IPS DF 19.7 (cell line): ENCODE measurements at regions not wholly inside any gene's neighbourhood (a gene's known extent, or its start where the extent isn't known, plus 50 kb on each side); places are given as distances from the start of the nearest gene placed in this dataset.

Experiments used
- DNase-seq: peaks from one replicate; pipeline ENCODE4 v3.0.0-alpha.2; 2013; ENCODE audit warnings: low read depth, low spot score

DNA sequence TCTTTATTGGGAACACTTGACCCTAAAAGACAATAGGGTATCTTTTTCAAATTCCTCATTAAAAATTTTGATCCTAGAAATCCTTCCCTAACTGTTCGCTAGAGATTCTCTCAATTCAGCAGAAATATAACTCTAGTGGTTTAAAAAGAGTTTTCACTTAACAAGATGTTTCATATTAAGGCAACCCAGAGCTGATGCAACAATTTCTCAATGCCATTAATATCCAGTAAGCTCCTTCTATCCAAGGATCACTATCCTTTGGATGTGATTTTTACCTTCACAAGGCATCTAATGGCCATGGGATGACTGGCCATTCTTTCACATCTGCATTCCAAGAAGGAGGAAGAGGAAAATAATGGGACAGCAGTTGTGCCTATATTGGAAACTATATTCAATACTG, 183.4 kb downstream of the ANKRD50 start:
- DNase-seq: no peak

DNA sequence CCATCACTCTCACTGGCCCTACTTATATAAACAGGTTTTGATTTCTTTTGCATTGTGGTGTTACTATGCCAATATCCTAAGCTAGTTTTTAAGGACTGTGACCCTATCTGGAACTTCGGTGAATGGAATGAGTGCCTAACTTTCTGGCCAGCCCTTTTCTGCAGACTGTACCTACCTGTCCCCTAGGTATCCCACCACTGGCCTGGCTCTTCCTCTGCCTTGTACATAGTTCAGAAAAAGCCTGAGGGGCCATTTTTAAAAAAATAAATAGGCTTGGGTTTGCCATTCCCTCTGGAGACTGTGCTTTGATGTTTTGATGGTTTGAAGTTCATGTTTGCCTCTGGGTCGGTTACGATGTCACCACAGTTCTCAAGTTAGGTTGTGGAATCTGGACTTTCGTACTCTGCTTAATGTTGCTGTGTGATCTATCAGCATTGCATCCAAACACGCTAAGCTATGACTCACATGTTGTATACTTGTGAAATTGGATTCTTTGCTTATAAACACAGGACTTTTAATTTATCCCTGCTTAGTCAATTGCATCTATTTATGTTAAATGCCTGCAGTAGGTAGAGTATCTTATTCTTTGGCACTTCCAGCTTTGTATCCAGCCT, 182.0 kb downstream of the ANKRD50 start:
- no peak for DNase-seq

DNA sequence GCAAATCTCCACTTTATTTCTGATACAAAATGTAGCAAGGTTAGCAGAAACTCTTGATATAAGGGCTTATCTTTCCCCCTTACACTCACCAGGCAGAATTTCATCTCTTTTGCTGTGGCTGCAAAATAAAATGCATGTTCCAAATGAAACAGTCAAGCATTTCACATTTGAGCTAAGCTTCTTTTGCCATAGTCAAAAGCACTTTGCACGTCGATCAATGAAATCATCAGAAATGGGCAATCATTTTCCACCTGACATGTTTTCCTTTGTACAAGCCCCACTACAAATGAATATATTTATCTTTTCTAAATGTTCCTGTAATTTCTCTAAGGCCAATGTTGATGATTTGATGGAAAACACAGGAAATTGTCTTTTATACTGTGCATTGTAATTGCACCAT, 178.4 kb downstream of the ANKRD50 start:
- no peak for DNase-seq

DNA sequence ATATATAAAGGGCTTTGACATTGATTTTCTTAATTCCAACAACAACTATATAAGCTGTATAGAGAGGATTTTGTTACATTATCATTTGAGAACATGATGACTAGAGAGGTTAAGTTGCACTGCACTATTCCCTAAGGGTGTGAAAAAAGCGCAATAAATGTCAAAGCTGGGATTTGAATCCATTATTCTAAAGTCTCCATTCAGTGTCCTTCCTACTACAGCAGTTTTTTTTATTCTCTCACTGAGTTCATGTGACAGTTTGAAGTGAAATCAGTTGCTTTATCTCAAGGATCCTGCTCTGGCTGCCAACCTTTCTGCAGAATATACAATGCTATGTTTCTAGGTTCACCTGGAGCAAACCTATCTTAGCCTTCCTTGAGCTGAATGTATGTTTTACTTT, 177.5 kb downstream of the ANKRD50 start:
- DNase-seq: no peak

DNA sequence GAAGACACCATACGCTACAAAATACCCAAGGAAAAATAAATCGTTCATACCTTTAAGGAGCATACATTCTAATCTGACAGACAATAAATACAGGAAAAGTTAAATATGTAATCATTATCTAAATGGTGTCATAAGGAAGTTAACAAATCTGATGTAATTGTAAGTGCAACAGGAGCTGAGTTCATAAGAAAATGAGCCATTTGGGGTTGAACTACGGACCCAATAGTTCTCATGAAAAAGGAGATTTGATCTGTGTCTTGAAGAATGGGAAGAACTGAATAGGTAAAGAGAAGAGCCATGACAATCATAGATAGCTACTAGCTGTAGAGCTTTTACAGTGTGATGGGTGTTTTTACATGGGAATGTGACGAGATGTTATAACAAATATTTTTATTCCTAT, 175.6 kb downstream of the ANKRD50 start:
- no peak for DNase-seq

DNA sequence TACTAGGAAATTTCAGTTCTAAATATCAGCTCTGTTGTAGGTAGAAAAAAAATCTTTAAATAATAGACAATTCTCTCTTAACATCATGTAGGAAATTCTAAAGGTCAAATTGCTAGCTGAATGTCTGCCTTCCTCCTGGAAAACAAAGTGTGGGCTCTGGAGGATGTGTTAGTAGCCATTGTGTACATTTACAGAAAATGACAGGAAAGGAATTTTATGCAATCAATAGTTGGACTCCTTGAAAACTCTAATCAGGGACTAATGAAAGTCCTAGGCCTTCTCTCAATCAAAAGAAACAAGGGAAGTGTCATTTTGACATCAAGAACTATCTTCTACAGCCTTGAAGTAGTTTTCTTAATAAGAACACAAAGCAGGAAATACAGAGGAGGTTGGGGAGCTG, 174.6 kb downstream of the ANKRD50 start:
- DNase-seq: no peak

DNA sequence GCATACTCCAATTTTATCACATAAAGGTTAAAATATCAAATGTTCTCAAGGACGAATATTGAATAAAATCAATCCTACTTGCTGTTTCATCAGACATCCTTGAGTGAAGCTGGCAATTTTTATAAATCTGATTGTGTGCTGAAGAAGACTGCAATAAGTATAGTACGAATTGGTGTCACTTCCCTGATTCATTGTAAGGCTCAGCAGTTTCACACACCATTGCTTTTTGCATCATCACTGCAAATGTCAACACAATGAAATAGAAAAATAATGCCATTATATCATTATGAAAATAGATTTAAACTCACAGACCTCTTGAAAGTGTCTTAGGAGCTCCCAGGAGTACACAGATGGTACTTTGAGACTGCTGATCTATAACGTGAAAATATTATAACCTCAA, 172.5 kb downstream of the ANKRD50 start:
- no peak for DNase-seq

DNA sequence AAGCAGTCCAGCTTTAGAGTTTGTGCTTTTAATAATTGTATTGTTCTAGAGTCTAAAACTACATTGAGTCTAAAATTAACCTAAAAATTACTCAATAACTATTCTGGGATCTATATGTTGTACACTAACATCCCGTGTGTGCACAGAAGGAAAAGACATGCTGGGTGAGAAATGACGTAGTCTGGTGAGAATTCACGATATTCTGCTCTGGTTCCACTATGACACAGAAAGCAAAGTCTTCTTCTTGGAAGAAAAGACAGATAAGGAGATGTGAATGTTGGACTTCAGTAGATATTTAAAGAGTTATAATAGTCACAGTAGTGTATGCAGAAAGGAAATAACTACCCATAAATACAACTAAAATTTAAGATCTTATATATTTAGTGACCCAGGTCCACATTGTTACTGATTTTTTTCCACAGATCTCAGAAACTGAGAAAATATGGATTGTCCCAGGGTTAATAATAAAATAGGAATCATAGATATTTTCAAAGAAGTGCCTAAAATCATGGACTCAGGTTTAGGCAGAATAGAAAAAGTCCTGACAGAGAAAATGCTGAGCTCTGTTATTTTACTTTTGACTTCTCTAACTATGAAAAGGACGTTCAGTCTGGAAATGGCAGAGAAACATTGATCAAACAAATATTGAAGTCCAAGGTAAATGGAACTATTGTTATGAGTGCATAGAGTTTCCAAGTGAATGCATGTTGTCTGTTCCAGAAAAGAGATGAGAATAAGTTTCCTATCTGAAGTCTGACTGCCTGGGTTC, 170.7 kb downstream of the ANKRD50 start:
- no peak for DNase-seq

DNA sequence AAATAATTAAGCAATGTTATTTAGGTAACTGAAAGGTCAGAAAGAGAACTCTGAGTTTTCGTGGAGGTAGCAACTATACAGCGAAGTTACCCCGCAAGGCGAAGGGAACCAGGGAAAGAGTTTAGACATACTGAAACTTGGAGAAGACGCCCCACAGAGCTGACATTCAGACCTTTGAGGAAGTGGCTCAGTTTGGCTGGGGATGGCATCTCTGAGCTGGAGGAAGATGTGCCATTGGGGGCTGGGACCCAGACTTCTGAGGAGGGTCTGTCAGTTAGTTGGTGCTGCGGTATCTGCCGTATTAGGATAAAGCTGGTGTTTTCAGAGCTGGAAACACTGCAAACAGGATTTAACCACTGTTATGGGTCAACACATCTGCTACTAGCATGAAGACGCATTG, 156.6 kb downstream of the ANKRD50 start:
- DNase-seq: no peak

DNA sequence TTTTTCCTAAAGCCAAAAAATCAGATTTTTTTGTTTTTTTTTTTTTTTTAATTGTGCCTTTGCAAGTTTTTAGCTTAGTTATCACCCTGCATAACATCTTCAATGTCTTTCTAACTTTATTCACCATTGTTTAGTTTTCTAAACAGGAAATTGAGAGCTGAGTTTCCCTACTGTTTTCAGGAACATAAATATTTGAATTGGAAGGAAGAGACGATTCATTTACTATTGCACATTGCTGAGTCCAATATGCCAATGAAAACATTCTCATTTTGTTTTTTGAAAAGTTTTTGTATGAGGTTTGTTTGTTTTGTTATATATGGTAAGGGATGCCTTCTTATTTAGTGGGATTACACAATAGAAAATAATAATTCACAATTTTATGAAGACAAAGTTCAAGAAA, 148.4 kb downstream of the ANKRD50 start:
- no peak for DNase-seq

DNA sequence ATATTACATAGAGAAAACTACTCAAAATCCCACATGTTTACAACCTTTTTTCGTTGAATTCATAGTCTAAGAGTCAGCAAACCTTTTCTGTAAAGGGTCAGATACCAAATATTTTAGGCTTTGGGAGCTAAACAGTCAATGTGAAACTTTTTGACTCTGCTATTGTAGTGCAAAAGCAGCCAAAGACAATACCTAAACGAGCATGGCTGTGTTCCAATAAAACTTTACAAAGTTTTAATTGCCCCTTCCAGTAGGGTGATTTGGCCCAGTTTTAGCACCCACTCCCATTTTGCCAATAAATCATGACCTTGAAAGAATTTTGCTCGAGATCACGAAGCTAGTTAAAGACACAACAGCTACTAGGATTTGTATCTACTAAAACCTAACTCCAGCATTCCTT, 147.2 kb downstream of the ANKRD50 start:
- DNase-seq: no peak

DNA sequence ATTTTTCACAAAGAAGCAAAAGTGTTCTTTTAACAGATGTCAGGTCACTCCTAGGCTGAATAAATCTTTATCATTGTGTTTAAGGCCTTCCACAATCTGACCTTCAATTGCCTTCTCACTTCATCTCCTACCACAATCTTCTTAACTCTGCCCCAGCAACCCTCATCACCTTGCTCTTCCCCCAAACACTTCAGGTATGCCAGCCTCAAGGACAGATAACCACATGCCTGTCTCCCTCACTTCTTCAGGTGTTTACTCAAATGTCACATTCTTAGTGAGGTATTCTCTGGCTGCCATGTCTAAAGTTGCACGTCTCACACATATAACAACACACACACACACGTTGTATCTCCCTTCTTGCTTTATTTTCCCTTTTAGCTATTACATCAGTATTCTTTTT, 146.5 kb downstream of the ANKRD50 start:
- DNase-seq: no peak

DNA sequence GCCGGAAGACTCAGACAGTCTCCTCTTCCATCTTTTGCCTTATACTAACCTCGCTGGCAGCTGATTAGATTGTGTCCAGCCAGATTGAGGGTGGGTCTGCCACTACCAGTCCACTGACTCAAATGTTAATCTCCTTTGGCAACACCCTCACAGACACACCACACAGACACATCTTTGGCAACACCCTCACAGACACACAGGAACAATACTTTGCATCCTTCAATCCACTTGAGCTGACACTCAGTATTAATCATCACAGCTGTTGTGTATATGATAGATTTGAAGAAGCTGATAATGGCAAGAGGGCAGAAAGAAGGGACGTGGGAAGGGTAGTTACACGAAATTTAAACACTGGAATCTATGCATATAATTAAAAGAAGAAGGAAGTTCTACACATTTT, 139.5 kb downstream of the ANKRD50 start:
- DNase-seq: no peak

DNA sequence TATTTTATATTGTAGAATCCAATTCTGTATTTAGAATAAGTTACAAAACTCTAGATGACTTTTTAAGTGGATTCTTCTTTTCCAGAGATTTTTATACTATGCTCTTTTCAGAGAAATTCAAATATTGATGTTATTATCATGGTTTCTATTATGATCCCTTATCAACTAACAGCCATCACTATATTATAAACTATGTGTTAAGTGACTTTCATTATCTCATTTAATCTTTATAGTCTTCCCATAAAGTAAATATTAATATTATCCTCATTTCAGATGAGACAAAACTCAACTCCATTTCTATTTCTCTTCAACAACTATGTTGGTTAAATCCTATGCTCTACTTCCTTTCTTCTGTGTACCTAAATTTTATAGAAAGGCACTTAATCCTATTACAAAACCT, 132.6 kb downstream of the ANKRD50 start:
- no peak for DNase-seq

DNA sequence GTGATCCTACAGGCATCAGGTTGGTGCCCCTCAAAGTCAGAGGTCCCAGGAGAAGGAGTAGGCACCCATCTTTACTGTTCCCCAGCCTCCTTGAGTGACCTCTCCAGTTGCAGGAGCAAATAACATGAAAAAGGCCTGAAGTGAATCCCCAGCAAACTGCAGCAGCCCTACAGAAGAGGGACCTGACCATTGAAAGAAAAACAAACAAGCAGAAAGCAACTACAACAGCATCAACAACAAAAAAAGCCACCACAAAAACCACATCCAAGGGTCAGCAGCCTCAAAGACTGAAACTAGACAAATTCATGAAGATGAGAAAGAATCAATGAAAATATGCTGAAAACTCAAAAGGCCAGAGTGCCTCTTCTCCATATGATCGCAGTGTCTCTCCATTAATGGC, 128.7 kb downstream of the ANKRD50 start:
- no peak for DNase-seq

DNA sequence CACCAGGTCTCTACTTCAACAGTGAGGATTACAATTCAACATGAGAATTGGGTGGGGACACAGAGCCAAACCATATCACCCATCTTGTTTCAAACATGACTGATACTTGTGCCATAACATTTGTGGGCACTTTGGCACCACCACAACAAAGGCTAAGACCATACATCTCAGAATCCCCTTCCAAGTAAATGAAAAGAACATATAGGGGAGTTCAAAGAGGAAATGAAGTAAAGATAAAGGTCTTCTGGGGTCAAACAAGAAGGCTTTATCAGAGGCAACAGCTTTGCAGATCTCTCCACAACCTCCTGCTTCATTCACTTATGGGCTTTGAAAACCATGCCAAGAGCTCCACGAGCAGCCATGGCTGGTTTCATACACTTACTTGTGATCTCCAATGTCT, 122.7 kb downstream of the ANKRD50 start:
- DNase-seq: no peak

DNA sequence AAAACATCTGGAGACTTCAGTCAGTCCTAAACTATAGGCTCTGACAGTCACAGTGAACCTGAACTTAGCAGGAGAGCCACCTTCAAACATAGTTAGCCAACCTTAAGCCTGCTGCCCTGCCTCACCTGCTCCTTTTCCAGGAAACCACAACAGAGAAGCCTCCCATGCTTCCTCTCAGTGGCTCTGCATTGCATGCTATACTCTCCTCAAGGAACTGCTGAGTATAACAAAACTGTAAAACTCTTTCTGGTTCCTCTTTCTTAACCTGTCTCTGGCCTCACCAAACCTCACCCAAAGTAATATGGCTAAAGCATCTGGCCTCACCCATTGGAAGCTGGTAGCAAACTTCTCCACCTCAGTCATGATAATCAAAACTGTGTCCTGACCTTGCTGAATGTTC, 122.1 kb downstream of the ANKRD50 start:
- DNase-seq: no peak

DNA sequence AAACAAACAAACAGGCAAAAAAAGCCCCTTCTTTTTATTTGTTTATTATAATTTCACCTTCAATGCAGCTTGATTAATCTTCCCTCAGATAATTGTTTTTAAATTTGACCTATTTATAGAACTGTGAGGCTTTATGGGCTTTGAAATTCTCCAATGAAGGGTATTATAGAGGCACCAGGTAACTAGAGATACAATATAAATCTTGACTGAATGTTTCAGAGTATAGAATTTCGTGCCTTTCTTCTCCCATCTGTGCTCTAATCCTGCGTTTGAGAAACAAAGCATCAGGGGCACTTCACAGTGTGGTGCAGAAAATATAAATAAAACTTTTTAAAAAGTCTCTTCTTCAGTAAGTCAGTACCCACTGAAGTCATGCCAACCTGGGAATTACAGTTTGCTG, 120.9 kb downstream of the ANKRD50 start:
- no peak for DNase-seq

DNA sequence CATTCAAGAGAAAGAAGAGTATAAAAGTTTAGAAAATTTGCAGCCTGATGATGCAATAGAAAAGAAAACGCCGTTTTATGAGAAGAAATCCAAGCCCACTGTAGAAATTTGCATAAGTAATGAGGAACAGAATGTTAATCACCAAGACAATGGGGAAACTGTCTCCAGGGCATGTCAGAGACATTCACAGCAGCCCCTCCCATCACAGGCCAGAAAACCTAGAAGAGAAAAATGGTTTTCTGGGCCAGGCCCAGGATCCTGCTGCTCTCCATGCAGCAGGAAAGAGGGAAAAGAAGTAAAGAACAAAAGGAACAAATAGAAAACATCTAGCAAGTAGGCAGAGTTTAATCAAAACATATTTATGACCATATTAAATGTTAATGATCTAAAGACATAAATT, 119.0 kb downstream of the ANKRD50 start:
- no peak for DNase-seq

DNA sequence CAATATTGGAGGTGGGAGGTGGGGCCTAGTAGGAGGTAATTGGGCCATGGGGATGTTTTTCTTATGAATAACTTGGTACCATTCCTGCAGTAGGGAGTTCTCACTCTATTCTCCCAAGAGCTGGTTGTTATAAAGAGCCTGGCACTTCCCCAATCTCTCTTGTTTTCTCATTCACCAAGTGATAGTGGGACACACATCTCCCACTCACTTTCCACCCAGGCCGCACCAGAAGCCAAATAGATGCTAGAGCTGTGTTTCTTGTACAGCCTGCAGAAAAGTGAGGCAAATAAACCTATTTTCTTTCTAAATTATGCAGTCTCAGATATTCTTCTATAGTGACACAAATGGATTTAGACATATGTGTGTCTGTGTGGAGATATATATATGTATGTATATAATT, 117.6 kb downstream of the ANKRD50 start:
- no peak for DNase-seq

DNA sequence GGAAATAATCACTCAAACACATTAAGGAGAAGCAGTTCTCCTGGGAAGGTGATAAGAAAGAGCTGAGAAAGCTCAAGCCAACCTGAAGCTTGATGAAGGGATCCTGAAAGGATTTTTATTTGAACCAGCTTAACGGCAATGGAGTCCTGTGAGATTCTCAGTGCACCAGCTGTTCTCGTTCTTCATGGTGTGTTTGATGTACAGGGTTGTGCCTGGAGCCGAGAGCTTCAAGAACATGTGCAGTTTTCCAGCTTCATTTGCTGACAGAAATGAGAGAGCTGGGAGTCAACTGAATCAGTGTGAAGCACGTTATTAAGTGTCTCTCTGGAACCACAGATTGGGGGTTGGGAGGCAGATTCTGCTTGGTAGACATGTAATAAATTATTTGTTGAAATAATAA, 115.7 kb downstream of the ANKRD50 start:
- DNase-seq: no peak

DNA sequence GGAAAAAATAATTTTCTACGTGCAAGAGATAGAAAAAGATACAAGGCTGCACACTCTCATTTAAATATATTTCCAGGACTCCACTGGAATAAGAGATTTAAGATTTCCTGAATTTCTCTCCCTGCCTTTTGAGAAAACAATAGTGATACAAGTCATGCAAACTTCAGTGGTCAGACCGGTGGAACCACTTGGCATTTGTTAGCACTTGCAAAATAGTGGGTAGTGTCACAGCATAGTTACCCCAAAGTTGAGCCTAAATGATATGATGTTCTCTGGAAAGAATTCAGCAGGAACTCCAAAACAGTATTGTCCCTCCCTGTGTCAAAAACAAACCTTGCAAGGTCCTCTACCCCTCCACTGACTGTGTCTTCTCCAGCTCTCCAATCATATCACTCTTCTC, 102.3 kb downstream of the ANKRD50 start:
- DNase-seq: no peak
